H9 (cell line): ENCODE measurements at regions not wholly inside any gene's neighbourhood (a gene's known extent, or its start where the extent isn't known, plus 50 kb on each side); places are given as distances from the start of the nearest gene placed in this dataset.

Experiments
- DNase-seq: peaks from one replicate; pipeline ENCODE4 v3.0.0-alpha.2; 2017
- H2AFZ ChIP-seq: one replicate; pipeline ENCODE4 v1.6.1; 2013; ENCODE audit warnings: mild to moderate bottlenecking, low read length, control low read depth, moderate library complexity
- H2AK5ac ChIP-seq: 2 replicates; pipeline ENCODE4 v1.6.1; 2013; ENCODE audit warnings: low read length, control low read depth, mixed read lengths; ENCODE audit not compliant: insufficient read length
- H2BK120ac ChIP-seq: one replicate; pipeline ENCODE4 v1.6.1; 2013; ENCODE audit warnings: low read depth, mild to moderate bottlenecking, low read length, control low read depth, inconsistent platforms; ENCODE audit not compliant: poor library complexity, severe bottlenecking
- H2BK12ac ChIP-seq: 2 replicates; pipeline ENCODE4 v1.6.1; 2013; ENCODE audit warnings: low read length, control low read depth, mixed read lengths, low read depth; ENCODE audit not compliant: insufficient read length
- H2BK15ac ChIP-seq: 2 replicates; pipeline ENCODE4 v1.6.1; 2013; ENCODE audit warnings: low read depth, low read length, control low read depth
- H2BK20ac ChIP-seq: one replicate; pipeline ENCODE4 v1.6.1; 2013; ENCODE audit warnings: low read depth, mild to moderate bottlenecking, low read length, control low read depth, inconsistent platforms; ENCODE audit not compliant: poor library complexity, severe bottlenecking
- H2BK5ac ChIP-seq: 2 replicates; pipeline ENCODE4 v1.6.1; 2013; ENCODE audit warnings: low read length, control low read depth, mixed read lengths; ENCODE audit not compliant: insufficient read length
- H3K14ac ChIP-seq: 2 replicates; pipeline ENCODE4 v1.6.1; 2013; ENCODE audit warnings: low read length, control low read depth; ENCODE audit not compliant: insufficient read depth
- H3K18ac ChIP-seq: 2 replicates; pipeline ENCODE4 v1.6.1; 2013; ENCODE audit warnings: low read depth, mild to moderate bottlenecking, mixed read lengths, low read length, control low read depth; ENCODE audit not compliant: insufficient read length
- H3K23ac ChIP-seq: 2 replicates; pipeline ENCODE4 v1.6.1; 2013; ENCODE audit warnings: low read length, control low read depth, mixed read lengths, low read depth; ENCODE audit not compliant: insufficient read length
- H3K23me2 ChIP-seq: 2 replicates; pipeline ENCODE4 v1.6.1; 2013; ENCODE audit warnings: low read depth, mild to moderate bottlenecking, mixed read lengths, low read length, control low read depth; ENCODE audit not compliant: insufficient read length, poor library complexity, severe bottlenecking
- H3K27ac ChIP-seq: 2 replicates; pipeline ENCODE4 v1.5.1; 2013; ENCODE audit warnings: low read length, control low read depth, mixed read lengths, low read depth; ENCODE audit not compliant: insufficient read length
- H3K27me3 ChIP-seq: 2 replicates; pipeline ENCODE4 v1.6.1; 2013; ENCODE audit warnings: low read length, control low read depth, inconsistent platforms; ENCODE audit not compliant: insufficient read depth
- H3K4ac ChIP-seq: 2 replicates; pipeline ENCODE4 v1.6.1; 2013; ENCODE audit warnings: low read depth, mild to moderate bottlenecking, control low read depth, inconsistent platforms, low read length, moderate library complexity
- H3K4me1 ChIP-seq: 2 replicates; pipeline ENCODE4 v1.6.1; 2013; ENCODE audit warnings: low read length, control low read depth, inconsistent platforms; ENCODE audit not compliant: insufficient read depth
- H3K4me2 ChIP-seq: 2 replicates; pipeline ENCODE4 v1.6.1; 2013; ENCODE audit warnings: low read length, control low read depth, mixed read lengths; ENCODE audit not compliant: insufficient read length, insufficient read depth
- H3K56ac ChIP-seq: 2 replicates; pipeline ENCODE4 v1.6.1; 2013; ENCODE audit warnings: low read depth, mild to moderate bottlenecking, mixed read lengths, low read length, control low read depth; ENCODE audit not compliant: insufficient read length
- H3K79me1 ChIP-seq: 2 replicates; pipeline ENCODE4 v1.6.1; 2013; ENCODE audit warnings: low read depth, mild to moderate bottlenecking, moderate library complexity, low read length, control low read depth, inconsistent platforms; ENCODE audit not compliant: insufficient read depth, poor library complexity, severe bottlenecking
- H3K79me2 ChIP-seq: 2 replicates; pipeline ENCODE4 v1.6.1; 2013; ENCODE audit warnings: low read length, control low read depth, inconsistent platforms; ENCODE audit not compliant: insufficient read depth
- H3K9ac ChIP-seq: 2 replicates; pipeline ENCODE4 v1.6.1; 2013; ENCODE audit warnings: low read length, control low read depth, mixed read lengths; ENCODE audit not compliant: insufficient read length; ENCODE audit errors: extremely low read depth
- H3K9me3 ChIP-seq: one replicate; pipeline ENCODE4 v1.6.1; 2013; ENCODE audit warnings: low read depth, low read length, inconsistent platforms; ENCODE audit not compliant: control insufficient read depth
- H3T11ph ChIP-seq: one replicate; pipeline ENCODE4 v1.6.1; 2013; ENCODE audit warnings: mild to moderate bottlenecking, low read length, control low read depth, inconsistent platforms
- H4K20me1 ChIP-seq: one replicate; pipeline ENCODE4 v1.6.1; 2013; ENCODE audit not compliant: control insufficient read depth, insufficient read length, insufficient read depth
- H4K5ac ChIP-seq: 2 replicates; pipeline ENCODE4 v1.6.1; 2013; ENCODE audit warnings: low read depth, mild to moderate bottlenecking, mixed read lengths, low read length, control low read depth; ENCODE audit not compliant: insufficient read length
- H4K8ac ChIP-seq: replicated peaks from 2 replicates; pipeline ENCODE4 v1.6.1; 2013; ENCODE audit warnings: low read length, control low read depth, mixed read lengths, low read depth; ENCODE audit not compliant: insufficient read length
- H4K91ac ChIP-seq: 2 replicates; pipeline ENCODE4 v1.6.1; 2013; ENCODE audit warnings: low read depth, mild to moderate bottlenecking, moderate library complexity, mixed read lengths, low read length, control low read depth; ENCODE audit not compliant: insufficient read length
- H3K27ac Mint-ChIP-seq, 3 experiments: 2 replicates in 2 of 3; 3 replicates in 1 of 3; pipeline ENCODE4 v1.8.0; 2020 to 2021; ENCODE audit warnings: mixed read lengths in 3 of 3, mild to moderate bottlenecking in 1 of 3, moderate library complexity in 1 of 3
- H3K27me3 Mint-ChIP-seq: 2 replicates; pipeline ENCODE4 v1.8.0; 2021; ENCODE audit warnings: low read depth, mild to moderate bottlenecking, moderate library complexity, mixed read lengths
- H3K36me3 Mint-ChIP-seq, 3 experiments: 2 replicates in 2 of 3; 3 replicates in 1 of 3; pipeline ENCODE4 v1.8.0; 2020 to 2021; ENCODE audit warnings: low read depth in 3 of 3, mixed read lengths in 3 of 3; ENCODE audit not compliant: insufficient read depth in 1 of 3
- H3K4me1 Mint-ChIP-seq, 2 experiments: 2 replicates each; pipeline ENCODE4 v1.8.0; 2020; ENCODE audit warnings: mixed read lengths in 2 of 2
- H3K4me3 Mint-ChIP-seq, 2 experiments: 2 replicates in 1 of 2; 3 replicates in 1 of 2; pipeline ENCODE4 v1.8.0; 2020 to 2021; ENCODE audit warnings: mild to moderate bottlenecking in 2 of 2, mixed read lengths in 2 of 2, moderate library complexity in 1 of 2
- H3K9me3 Mint-ChIP-seq, 2 experiments: 2 replicates in 1 of 2; 3 replicates in 1 of 2; pipeline ENCODE4 v1.8.0; 2020; ENCODE audit warnings: mild to moderate bottlenecking in 2 of 2, mixed read lengths in 2 of 2, moderate library complexity in 1 of 2
- WGBS: extraction: QIAGEN DNeasy Blood & Tissue Kit; methylation state at CpG from one replicate; pipeline ENCODE4 v1.1.7; 2013; ENCODE audit warnings: missing lambda C conversion rate, low lambda C conversion rate, mixed read lengths; ENCODE audit not compliant: insufficient read length; ENCODE audit errors: extremely low coverage; 5-methylcytosine and 5-hydroxymethylcytosine counted together
- TF ChIP-seq, protein P1 (sequence below): fragments of 200-600 bp; sonication (generic); conservative IDR thresholded peaks from 3 replicates; pipeline ENCODE4 v1.8.0; 2021; ENCODE audit warnings: antibody characterized with exemption, mild to moderate bottlenecking

DNA sequence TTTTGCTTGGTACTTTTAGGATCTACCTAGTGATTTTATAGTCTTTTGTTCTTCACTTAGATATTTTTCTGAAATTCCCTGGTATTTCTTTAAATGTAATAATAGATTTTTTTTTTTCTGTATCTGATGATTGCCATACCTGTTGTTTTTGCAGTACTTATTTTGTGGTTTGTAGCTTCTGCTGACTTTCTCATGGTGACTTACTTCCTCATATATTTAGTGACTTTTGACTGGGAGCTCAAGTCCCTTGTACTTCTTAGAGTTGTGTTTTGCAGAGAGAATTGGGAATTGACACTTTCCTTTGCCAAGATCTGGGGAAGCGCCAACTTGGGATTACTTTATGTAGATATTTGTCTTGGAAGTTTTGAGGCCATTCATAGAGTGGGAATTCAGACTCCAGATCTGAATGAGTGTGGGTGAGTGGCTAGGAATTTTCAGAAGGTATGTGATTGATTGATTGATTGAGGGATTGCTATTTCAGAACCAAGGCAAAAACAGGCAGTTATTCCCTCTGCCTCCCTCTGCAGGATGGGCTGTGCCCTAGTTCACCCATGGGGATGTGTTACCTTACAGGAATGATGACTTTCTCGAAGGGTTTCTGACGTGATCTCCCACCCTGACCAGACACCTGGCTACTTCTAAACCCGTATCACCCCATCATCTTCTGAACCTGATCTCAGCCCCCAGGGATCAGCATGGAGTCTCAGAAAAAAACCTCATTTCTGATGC is 219.5 kb downstream of the URB2 start:
- Histone ChIP-seq H3K23ac (no peak overlapping the region), H2BK12ac (no peak overlapping the region), H2BK5ac (no peak overlapping the region), H4K8ac (no peak overlapping the region), H2BK15ac (no peak overlapping the region), H3K27me3 (no peaks in the 10 kb centered on the region), H3K4me2 (no peak overlapping the region), H3K56ac (no peak overlapping the region), H3K4ac (no peak overlapping the region), H4K91ac (no peak overlapping the region), H4K20me1 (no peaks in the 10 kb centered on the region), H2AK5ac (no peak overlapping the region), H3K9ac (no peak overlapping the region), H3K4me1 (no peaks in the 10 kb centered on the region), H3K14ac (no peak overlapping the region), H3T11ph (no peak overlapping the region), H3K79me1 (no peaks in the 10 kb centered on the region), H2AFZ (no peak overlapping the region), H3K79me2 (no peaks in the 10 kb centered on the region), H4K5ac (no peak overlapping the region), H2BK120ac (no peak overlapping the region), H3K18ac (no peak overlapping the region), H3K27ac (no peak overlapping the region), H3K23me2 (no peaks in the 10 kb centered on the region), H3K9me3 (no peaks in the 10 kb centered on the region), H2BK20ac (no peak overlapping the region)
- no peak for DNase-seq
- WGBS: no CpG with 5 or more reads among the region's 4 CpGs
- TF ChIP-seq, protein P1, sequence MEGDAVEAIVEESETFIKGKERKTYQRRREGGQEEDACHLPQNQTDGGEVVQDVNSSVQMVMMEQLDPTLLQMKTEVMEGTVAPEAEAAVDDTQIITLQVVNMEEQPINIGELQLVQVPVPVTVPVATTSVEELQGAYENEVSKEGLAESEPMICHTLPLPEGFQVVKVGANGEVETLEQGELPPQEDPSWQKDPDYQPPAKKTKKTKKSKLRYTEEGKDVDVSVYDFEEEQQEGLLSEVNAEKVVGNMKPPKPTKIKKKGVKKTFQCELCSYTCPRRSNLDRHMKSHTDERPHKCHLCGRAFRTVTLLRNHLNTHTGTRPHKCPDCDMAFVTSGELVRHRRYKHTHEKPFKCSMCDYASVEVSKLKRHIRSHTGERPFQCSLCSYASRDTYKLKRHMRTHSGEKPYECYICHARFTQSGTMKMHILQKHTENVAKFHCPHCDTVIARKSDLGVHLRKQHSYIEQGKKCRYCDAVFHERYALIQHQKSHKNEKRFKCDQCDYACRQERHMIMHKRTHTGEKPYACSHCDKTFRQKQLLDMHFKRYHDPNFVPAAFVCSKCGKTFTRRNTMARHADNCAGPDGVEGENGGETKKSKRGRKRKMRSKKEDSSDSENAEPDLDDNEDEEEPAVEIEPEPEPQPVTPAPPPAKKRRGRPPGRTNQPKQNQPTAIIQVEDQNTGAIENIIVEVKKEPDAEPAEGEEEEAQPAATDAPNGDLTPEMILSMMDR: peak; percentile 51
- no peaks in the 10 kb centered on the region for H3K27me3 Mint-ChIP-seq
- no peak overlapping the region for H3K4me3 Mint-ChIP-seq
- H3K9me3 Mint-ChIP-seq: no peaks in the 10 kb centered on the region
- no peak overlapping the region for H3K27ac Mint-ChIP-seq
- H3K36me3 Mint-ChIP-seq: no peaks in the 10 kb centered on the region
- H3K4me1 Mint-ChIP-seq: no peaks in the 10 kb centered on the region
